Activated CD4-positive, alpha-beta memory T cell treated with anti-CD3 and anti-CD28 coated beads, Interleukin-2, amount 10 ng/mL, durations not matched to agents 7 days and 5 days (primary cell): ENCODE measurements at regions not wholly inside any gene's neighbourhood (a gene's known extent, or its start where the extent isn't known, plus 50 kb on each side); places are given as distances from the start of the nearest gene placed in this dataset.

Experiments
- CTCF ChIA-PET: fragments of 350-600 bp; sonication (Branson Sonifier 250); formaldehyde crosslinking; loops from one replicate; lab custom pipeline; 2021; ENCODE audit warnings: antibody characterized with exemption, inconsistent platforms; lab: Charles Lee
- POLR2A ChIA-PET: fragments of 350-600 bp; sonication (Branson Sonifier 250); formaldehyde crosslinking; loops from one replicate; lab custom pipeline; 2021; ENCODE audit warnings: antibody characterized with exemption; lab: Charles Lee
- DNase-seq: peaks from one replicate; pipeline ENCODE4 v3.0.0-alpha.2; 2020
- H3K27ac Mint-ChIP-seq: one replicate; pipeline ENCODE4 v1.8.0; 2021; ENCODE audit warnings: mild to moderate bottlenecking, mixed read lengths
- H3K27me3 Mint-ChIP-seq: one replicate; pipeline ENCODE4 v1.8.0; 2021; ENCODE audit warnings: mixed read lengths
- H3K36me3 Mint-ChIP-seq: one replicate; pipeline ENCODE4 v1.8.0; 2021; ENCODE audit warnings: low read depth, mixed read lengths
- H3K4me1 Mint-ChIP-seq: one replicate; pipeline ENCODE4 v1.8.0; 2021; ENCODE audit warnings: mixed read lengths
- H3K4me3 Mint-ChIP-seq: one replicate; pipeline ENCODE4 v1.8.0; 2021; ENCODE audit warnings: mild to moderate bottlenecking, mixed read lengths
- H3K9me3 Mint-ChIP-seq: one replicate; pipeline ENCODE4 v1.8.0; 2021; ENCODE audit warnings: mixed read lengths

- no peak overlapping the region for H3K27ac Mint-ChIP-seq
- POLR2A ChIA-PET: no interaction called here
- no peaks in the 10 kb centered on the region for H3K9me3 Mint-ChIP-seq
Measured at GRCh38 chr10:78954689-78955088, 114.1 kb upstream of the ZMIZ1 start.

GRCh38 chr10:78955206-78955605 lies 113.6 kb upstream of the ZMIZ1 start:
- Mint-ChIP-seq H3K4me1 (no peaks in the 10 kb centered on the region), H3K27ac (no peak overlapping the region), H3K4me3 (no peak overlapping the region), H3K36me3 (no peaks in the 10 kb centered on the region), H3K9me3 (no peaks in the 10 kb centered on the region), H3K27me3 (no peaks in the 10 kb centered on the region)
- CTCF ChIA-PET: no interaction called here
- POLR2A ChIA-PET: no interaction called here
- DNase-seq: no peak

More at GRCh38 chr10:78954689-78955088, 114.1 kb upstream of the ZMIZ1 start:
- no peak for DNase-seq
- no peaks in the 10 kb centered on the region for H3K27me3 Mint-ChIP-seq
- CTCF ChIA-PET: no interaction called here
- no peaks in the 10 kb centered on the region for H3K4me1 Mint-ChIP-seq
- no peak overlapping the region for H3K4me3 Mint-ChIP-seq
- no peaks in the 10 kb centered on the region for H3K36me3 Mint-ChIP-seq

GRCh38 chr10:78956391-78956790 lies 112.4 kb upstream of the ZMIZ1 start:
- Mint-ChIP-seq H3K9me3 (no peaks in the 10 kb centered on the region), H3K4me3 (no peak overlapping the region), H3K27ac (no peak overlapping the region), H3K27me3 (no peaks in the 10 kb centered on the region), H3K4me1 (no peaks in the 10 kb centered on the region), H3K36me3 (no peaks in the 10 kb centered on the region)
- ChIA-PET CTCF (no interaction called here), POLR2A (no interaction called here)
- DNase-seq: no peak

- ChIA-PET POLR2A (no interaction called here), CTCF (no interaction called here)
- no peak for DNase-seq
- Mint-ChIP-seq H3K4me1 (no peaks in the 10 kb centered on the region), H3K36me3 (no peaks in the 10 kb centered on the region), H3K4me3 (no peak overlapping the region), H3K9me3 (no peaks in the 10 kb centered on the region), H3K27ac (no peak overlapping the region), H3K27me3 (no peaks in the 10 kb centered on the region)
Measured at GRCh38 chr10:78957471-78958039, 111.2 kb upstream of the ZMIZ1 start.

GRCh38 chr10:78959217-78959923 lies 109.4 kb upstream of the ZMIZ1 start:
- no peak overlapping the region for H3K4me3 Mint-ChIP-seq
- no peak overlapping the region for H3K27ac Mint-ChIP-seq
- no peak for DNase-seq
- ChIA-PET CTCF (interaction anchor here (0.6 kb wide), 1 partner anchor 44 kb away, joined by 3 read pairs; no protein-coding TSS in a partner anchor), POLR2A (no interaction called here)
- no peaks in the 10 kb centered on the region for H3K9me3 Mint-ChIP-seq
- no peaks in the 10 kb centered on the region for H3K36me3 Mint-ChIP-seq
- no peaks in the 10 kb centered on the region for H3K4me1 Mint-ChIP-seq
- no peaks in the 10 kb centered on the region for H3K27me3 Mint-ChIP-seq

- Mint-ChIP-seq H3K36me3 (no peaks in the 10 kb centered on the region), H3K27me3 (no peaks in the 10 kb centered on the region), H3K27ac (no peak overlapping the region), H3K9me3 (no peaks in the 10 kb centered on the region), H3K4me3 (no peak overlapping the region), H3K4me1 (no peaks in the 10 kb centered on the region)
- ChIA-PET POLR2A (no interaction called here), CTCF (no interaction called here)
- no peak for DNase-seq
Measured at GRCh38 chr10:78959924-78960285, 108.9 kb upstream of the ZMIZ1 start.

GRCh38 chr10:78960316-78960800 lies 108.4 kb upstream of the ZMIZ1 start:
- H3K27me3 Mint-ChIP-seq: no peaks in the 10 kb centered on the region

GRCh38 chr10:78961760-78962159 lies 107.0 kb upstream of the ZMIZ1 start:
- ChIA-PET CTCF (no interaction called here), POLR2A (no interaction called here)
- Mint-ChIP-seq H3K4me1 (no peaks in the 10 kb centered on the region), H3K27ac (no peak overlapping the region), H3K9me3 (no peaks in the 10 kb centered on the region), H3K4me3 (no peak overlapping the region), H3K27me3 (no peaks in the 10 kb centered on the region), H3K36me3 (no peaks in the 10 kb centered on the region)
- no peak for DNase-seq

More at GRCh38 chr10:78960316-78960800, 108.4 kb upstream of the ZMIZ1 start:
- Mint-ChIP-seq H3K27ac (no peak overlapping the region), H3K9me3 (no peaks in the 10 kb centered on the region), H3K4me3 (no peak overlapping the region), H3K4me1 (no peaks in the 10 kb centered on the region), H3K36me3 (no peaks in the 10 kb centered on the region)
- no peak for DNase-seq
- ChIA-PET CTCF (no interaction called here), POLR2A (no interaction called here)

- ChIA-PET POLR2A (interaction anchor here (1.0 to 1.3 kb wide), 2 partner anchors 10 to 25 kb away, joined by 3 to 4 read pairs; no protein-coding TSS in a partner anchor), CTCF (no interaction called here)
- no peak for DNase-seq
- H3K4me3 Mint-ChIP-seq: no peak overlapping the region
- no peaks in the 10 kb centered on the region for H3K36me3 Mint-ChIP-seq
- H3K27ac Mint-ChIP-seq: no peak overlapping the region
- no peaks in the 10 kb centered on the region for H3K27me3 Mint-ChIP-seq
- H3K9me3 Mint-ChIP-seq: no peaks in the 10 kb centered on the region
- H3K4me1 Mint-ChIP-seq: no peaks in the 10 kb centered on the region
Measured at GRCh38 chr10:78963074-78964034, 105.4 kb upstream of the ZMIZ1 start.

GRCh38 chr10:78964274-78964951 lies 104.4 kb upstream of the ZMIZ1 start:
- H3K27ac Mint-ChIP-seq: no peak overlapping the region
- no peaks in the 10 kb centered on the region for H3K27me3 Mint-ChIP-seq
- no peak overlapping the region for H3K4me3 Mint-ChIP-seq
- no peak for DNase-seq
- no peaks in the 10 kb centered on the region for H3K36me3 Mint-ChIP-seq
- CTCF ChIA-PET: no interaction called here
- no peaks in the 10 kb centered on the region for H3K9me3 Mint-ChIP-seq
- H3K4me1 Mint-ChIP-seq: no peaks in the 10 kb centered on the region
- POLR2A ChIA-PET: interaction anchor here (1.3 kb wide), 1 partner anchor 9 kb away, joined by 4 read pairs; no protein-coding TSS in a partner anchor

GRCh38 chr10:78964952-78965633 lies 103.7 kb upstream of the ZMIZ1 start:
- DNase-seq: no peak
- ChIA-PET CTCF (interaction anchor here (1.0 kb wide), 1 partner anchor 10 kb away, joined by 5 read pairs; no protein-coding TSS in a partner anchor), POLR2A (no interaction called here)

GRCh38 chr10:78966182-78966787 lies 102.5 kb upstream of the ZMIZ1 start:
- POLR2A ChIA-PET: no interaction called here
- Mint-ChIP-seq H3K27me3 (no peaks in the 10 kb centered on the region), H3K4me1 (no peaks in the 10 kb centered on the region), H3K36me3 (no peaks in the 10 kb centered on the region), H3K9me3 (no peaks in the 10 kb centered on the region), H3K4me3 (no peak overlapping the region), H3K27ac (no peak overlapping the region)
- no peak for DNase-seq
- CTCF ChIA-PET: no interaction called here

More at GRCh38 chr10:78964952-78965633, 103.7 kb upstream of the ZMIZ1 start:
- no peaks in the 10 kb centered on the region for H3K9me3 Mint-ChIP-seq
- H3K36me3 Mint-ChIP-seq: no peaks in the 10 kb centered on the region
- no peaks in the 10 kb centered on the region for H3K4me1 Mint-ChIP-seq
- H3K27me3 Mint-ChIP-seq: no peaks in the 10 kb centered on the region
- no peak overlapping the region for H3K4me3 Mint-ChIP-seq
- H3K27ac Mint-ChIP-seq: no peak overlapping the region
